HG02571 (cell line): ENCODE measurements at regions not wholly inside any gene's neighbourhood (a gene's known extent, or its start where the extent isn't known, plus 50 kb on each side); places are given as distances from the start of the nearest gene placed in this dataset.

Experiments
- ATAC-seq: cut with Tn5 transposase; IDR thresholded peaks from one replicate; pipeline ENCODE4 v1.9.1; 2021; ENCODE audit warnings: mild to moderate bottlenecking, moderate library complexity; ENCODE audit not compliant: unreplicated experiment

GRCh38 chr2:226137201-226137811, 662.3 kb downstream of the IRS1 start:
- ATAC-seq, result no peak

- ATAC-seq, result no peak
Observed at GRCh38 chr2:226136739-226137138, 662.9 kb downstream of the IRS1 start.

GRCh38 chr2:226135861-226136548, 663.6 kb downstream of the IRS1 start:
- no peak for ATAC-seq

- no peak for ATAC-seq
Observed at GRCh38 chr2:226132323-226133215, 667.1 kb downstream of the IRS1 start.

GRCh38 chr2:226131299-226131784, 668.3 kb downstream of the IRS1 start:
- no peak for ATAC-seq

- ATAC-seq, result no peak
Observed at GRCh38 chr2:226130192-226130591, 669.4 kb downstream of the IRS1 start.

- no peak for ATAC-seq
Observed at GRCh38 chr2:226127682-226128081, 671.9 kb downstream of the IRS1 start.

GRCh38 chr2:226126104-226126503, 673.5 kb downstream of the IRS1 start:
- no peak for ATAC-seq

GRCh38 chr2:226125176-226125883, 674.3 kb downstream of the IRS1 start:
- no peak for ATAC-seq

GRCh38 chr2:226124548-226125011, 675.0 kb downstream of the IRS1 start:
- no peak for ATAC-seq

GRCh38 chr2:226123300-226123699, 676.3 kb downstream of the IRS1 start:
- ATAC-seq, result no peak

GRCh38 chr2:226122041-226122440, 677.6 kb downstream of the IRS1 start:
- no peak for ATAC-seq

- ATAC-seq, result no peak
Observed at GRCh38 chr2:226121046-226121738, 678.4 kb downstream of the IRS1 start.

- ATAC-seq, result no peak
Observed at GRCh38 chr2:226118471-226119429, 680.9 kb downstream of the IRS1 start.

- ATAC-seq, result no peak
Observed at GRCh38 chr2:226117510-226118065, 682.0 kb downstream of the IRS1 start.

- no peak for ATAC-seq
Observed at GRCh38 chr2:226116346-226116745, 683.3 kb downstream of the IRS1 start.

GRCh38 chr2:226115832-226116200, 683.8 kb downstream of the IRS1 start:
- no peak for ATAC-seq

- ATAC-seq, result no peak
Observed at GRCh38 chr2:226115102-226115831, 684.4 kb downstream of the IRS1 start.
